HG02642 (cell line): ENCODE measurements at regions not wholly inside any gene's neighbourhood (a gene's known extent, or its start where the extent isn't known, plus 50 kb on each side); places are given as distances from the start of the nearest gene placed in this dataset.

Experiments used
- ATAC-seq: cut with Tn5 transposase; IDR thresholded peaks from one replicate; pipeline ENCODE4 v1.9.1; 2021; ENCODE audit warnings: mild to moderate bottlenecking; ENCODE audit not compliant: unreplicated experiment, poor library complexity

- no peak for ATAC-seq
These were observed 111.8 kb downstream of the B3GNT2 start for GRCh38 chr2:62307469-62308389.

- ATAC-seq = peak; percentile 36
These were observed 111.0 kb downstream of the B3GNT2 start for GRCh38 chr2:62306751-62307468.

DNA sequence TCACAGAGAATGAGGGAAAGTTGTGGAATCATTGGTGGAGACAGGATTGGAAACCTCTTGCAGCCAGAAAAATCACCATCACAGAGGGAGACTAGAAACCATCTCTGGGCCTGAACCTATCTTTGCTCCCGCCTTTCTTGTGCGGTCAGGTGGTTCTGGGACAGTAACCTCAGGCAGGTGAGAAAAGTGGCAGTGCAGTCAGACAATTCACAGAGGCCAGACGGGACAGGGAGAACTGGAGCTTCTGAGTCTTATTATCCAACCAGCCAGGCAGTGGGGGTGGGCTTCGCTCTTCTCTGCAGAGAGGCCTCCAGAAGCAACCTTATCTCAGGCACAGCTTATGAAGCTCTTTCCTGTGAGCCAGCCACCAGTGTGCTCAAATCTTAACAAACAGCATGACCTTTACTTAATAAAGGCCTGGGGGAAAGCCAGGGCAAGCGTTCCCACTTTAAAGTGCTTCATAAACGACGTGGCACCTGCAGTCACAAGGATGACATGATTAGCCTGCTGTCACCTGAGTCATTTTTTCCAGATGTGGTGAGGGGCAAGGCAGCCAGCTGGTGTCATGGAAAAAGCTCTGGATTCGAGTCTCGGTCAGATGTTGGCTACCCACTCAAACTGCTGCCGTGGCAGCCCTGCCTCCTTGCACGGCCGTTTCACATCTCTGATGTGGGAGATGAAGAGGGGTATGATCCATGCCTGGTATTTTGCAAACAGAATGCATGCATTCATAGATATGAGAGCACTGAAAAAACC lies 109.7 kb downstream of the B3GNT2 start:
- ATAC-seq = no peak

DNA sequence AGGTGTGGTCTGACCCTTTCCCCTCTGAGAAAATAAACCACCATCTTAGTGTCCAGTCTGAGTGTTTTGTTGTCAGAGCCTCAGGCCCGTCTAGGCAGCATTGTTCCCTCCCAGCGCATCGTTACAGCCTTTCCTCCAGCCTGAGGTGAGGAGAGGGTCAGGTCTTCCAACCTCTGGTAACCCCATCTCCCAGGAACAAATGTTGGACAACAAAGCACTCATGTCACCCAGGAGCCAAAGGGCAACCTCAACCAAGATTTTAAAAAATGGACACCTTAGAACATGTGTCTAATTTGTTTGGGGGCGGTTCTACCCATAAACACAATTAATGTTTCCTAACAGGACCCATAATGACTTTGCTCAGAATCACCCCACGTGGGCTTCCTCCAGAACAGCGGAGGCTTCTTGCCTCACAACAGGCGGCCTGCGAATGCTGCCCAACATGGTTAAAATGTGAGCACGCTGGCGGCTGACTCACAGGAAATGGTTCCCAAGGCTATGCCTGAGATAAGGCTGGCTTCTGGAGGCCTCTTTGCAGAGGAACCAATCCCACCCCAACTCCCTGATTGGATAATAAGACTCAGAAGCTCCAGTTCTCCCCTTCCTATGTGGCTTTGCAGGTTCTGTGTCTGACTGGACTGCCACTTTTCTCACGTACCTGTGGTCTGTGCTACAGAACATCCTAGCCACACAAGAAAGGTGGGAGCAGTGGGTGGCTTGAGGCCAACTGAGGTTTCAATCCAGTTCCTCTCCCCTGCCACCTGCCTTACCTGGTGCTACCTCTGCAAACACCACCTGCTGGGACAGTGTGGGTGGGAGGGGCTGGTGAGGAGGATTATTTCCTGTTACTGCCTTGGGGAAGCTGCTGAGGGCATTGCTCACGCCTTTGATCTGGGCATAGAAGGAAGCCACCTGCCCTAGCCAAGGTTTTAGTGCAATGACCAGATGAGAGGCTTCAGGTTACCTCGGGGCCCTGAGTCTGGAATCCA lies 108.8 kb downstream of the B3GNT2 start:
- ATAC-seq = no peak

GRCh38 chr2:62303788-62304187 lies 107.9 kb downstream of the B3GNT2 start:
- ATAC-seq = no peak

DNA sequence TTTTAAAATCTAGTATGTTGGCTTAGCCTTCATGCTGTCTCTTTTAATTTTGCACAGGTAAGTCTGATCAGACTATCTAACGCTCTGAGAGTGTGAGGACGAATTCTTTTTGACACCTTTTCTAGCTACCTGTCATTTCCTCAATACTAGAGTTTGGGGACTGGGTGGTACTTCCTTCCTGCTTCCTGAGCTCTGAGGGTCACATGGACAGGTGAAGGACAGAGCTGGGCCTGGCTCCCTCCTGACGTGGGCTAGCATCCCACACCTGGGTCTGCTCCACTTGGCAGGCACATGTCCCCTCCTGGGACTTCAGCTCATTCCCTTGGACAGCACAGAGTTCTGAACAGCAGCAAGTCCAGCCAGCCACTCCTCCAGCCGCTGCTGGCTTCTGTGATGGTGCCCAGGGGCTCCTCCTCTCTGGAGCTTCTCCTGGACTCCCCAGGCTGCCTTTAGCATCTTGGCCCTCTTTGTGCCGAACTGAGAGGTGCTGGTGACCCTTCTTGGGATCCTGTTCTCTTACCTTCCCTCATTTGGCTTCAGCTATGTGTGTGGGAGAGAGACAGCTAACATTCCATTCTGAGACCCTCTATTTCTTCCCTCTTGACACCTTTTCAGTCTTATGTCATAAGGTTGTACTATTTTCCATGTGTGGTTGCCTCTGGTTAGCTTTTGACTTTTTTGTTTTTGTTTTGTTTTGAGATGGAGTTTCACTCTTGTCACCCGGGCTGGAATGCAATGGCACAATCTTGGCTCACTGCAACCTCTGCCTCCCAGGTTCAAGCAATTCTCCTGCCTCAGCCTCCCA lies 106.9 kb downstream of the B3GNT2 start:
- ATAC-seq = no peak

DNA sequence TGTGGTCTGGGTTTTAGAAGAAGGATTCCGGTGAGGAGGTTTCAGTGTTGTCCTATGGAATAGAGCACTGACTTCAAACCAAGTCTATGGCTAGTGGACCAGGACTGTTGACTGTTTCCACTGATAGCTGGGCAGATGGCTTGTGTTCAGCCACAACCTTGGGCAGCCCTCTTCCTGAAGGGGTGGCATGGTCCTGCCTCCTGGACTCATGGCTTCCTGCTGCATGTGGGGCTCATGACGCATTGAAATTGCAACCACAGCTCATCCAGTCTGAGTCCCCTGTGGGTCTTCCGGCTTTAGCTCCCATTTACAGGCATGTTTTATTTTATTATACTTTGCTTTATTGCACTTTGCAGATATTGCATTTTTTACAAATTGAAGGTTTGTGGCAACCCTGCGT lies 105.0 kb downstream of the B3GNT2 start:
- no peak for ATAC-seq

DNA sequence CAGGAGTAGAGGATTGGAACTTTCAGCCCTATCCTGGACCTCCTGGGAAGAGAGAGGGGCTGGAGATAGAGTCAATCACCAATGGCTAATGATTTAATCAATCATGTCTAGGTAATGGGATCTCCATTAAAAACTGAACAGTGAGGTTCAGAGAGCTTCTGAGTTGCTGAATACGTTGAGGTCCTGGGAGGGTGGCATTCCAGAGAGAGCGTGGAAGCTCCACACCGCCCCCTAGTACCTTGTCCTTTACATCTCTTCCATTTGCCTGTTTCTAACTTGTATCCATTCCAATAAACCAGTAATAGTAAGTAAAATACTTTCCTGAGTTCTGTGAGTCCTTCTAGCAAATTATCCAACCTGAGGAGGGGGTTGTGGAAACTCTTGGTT lies 101.7 kb downstream of the B3GNT2 start:
- ATAC-seq = no peak

- no peak for ATAC-seq
These were observed 101.1 kb downstream of the B3GNT2 start for GRCh38 chr2:62296832-62297623.

DNA sequence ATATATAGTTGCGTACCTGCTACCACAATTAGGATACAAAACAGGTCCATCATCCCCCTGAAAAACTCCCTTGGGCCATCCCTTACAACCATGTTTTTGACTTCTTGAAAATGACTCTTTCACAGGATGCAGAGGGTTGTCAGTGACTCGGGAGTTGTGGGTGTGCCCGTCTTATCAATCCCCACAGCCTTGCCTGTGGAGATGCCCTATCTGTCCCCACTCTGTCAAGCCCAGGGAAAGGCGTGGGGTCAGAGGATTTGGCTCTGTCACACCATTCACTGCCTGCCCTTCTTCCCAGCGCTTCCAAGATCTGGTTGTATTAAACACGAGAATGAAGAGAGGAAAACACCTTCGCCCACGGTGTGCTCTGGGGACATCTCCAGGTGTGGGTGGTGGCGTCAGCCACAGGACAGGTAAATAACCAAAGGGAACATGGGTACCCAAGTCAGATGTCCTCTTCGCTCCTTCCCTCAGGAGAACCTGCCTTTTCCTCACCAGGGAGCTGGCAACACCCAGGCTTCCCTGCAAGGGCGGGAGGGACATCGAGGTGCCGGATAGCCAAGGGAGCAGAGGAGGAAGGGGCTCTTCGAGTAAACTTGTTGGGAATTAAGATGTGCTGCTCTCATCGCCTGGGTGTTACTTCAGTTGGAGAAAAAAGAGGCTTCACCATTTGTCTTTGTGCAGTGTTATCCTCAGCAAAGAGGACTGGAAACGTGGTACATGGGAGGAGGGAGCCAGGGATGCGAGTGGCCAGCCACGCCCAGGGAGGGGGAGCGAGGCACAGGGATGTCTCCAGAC lies 100.3 kb downstream of the B3GNT2 start:
- ATAC-seq = no peak

GRCh38 chr2:62293490-62294271 lies 97.8 kb downstream of the B3GNT2 start:
- peak; percentile 72 for ATAC-seq

GRCh38 chr2:62293151-62293489 lies 97.2 kb downstream of the B3GNT2 start:
- no peak for ATAC-seq

GRCh38 chr2:62292190-62292589 lies 96.3 kb downstream of the B3GNT2 start:
- ATAC-seq = no peak

GRCh38 chr2:62291517-62292137 lies 95.7 kb downstream of the B3GNT2 start:
- ATAC-seq = no peak

GRCh38 chr2:62291052-62291451 lies 95.1 kb downstream of the B3GNT2 start:
- ATAC-seq = no peak
